GM18867 (cell line): ENCODE measurements at regions not wholly inside any gene's neighbourhood (a gene's known extent, or its start where the extent isn't known, plus 50 kb on each side); places are given as distances from the start of the nearest gene placed in this dataset.
"Not testable (repeated sequence)": the region's sequence is repeated elsewhere in the genome, so short reads cannot be mapped to it uniquely, and the experiment has no call there.

Source experiments
- ATAC-seq: cut with Tn5 transposase; IDR thresholded peaks from one replicate; pipeline ENCODE4 v1.9.1; 2021; ENCODE audit warnings: mild to moderate bottlenecking, moderate library complexity; ENCODE audit not compliant: unreplicated experiment

GRCh38 chr5:159576902-159577301, 246.6 kb upstream of the IL12B start:
- ATAC-seq: no peak

GRCh38 chr5:159581502-159582249, 251.4 kb upstream of the IL12B start:
- ATAC-seq: no peak

- ATAC-seq: no peak
These were observed 252.7 kb upstream of the IL12B start for GRCh38 chr5:159582756-159583541.

GRCh38 chr5:159586921-159587320, 256.6 kb upstream of the IL12B start:
- ATAC-seq: no peak

GRCh38 chr5:159588941-159589340, 258.7 kb upstream of the IL12B start:
- ATAC-seq: no peak

GRCh38 chr5:159593518-159594073, 263.3 kb upstream of the IL12B start:
- no peak for ATAC-seq

GRCh38 chr5:159595561-159595960, 265.3 kb upstream of the IL12B start:
- not testable (repeated sequence) for ATAC-seq

GRCh38 chr5:159601216-159601615, 270.9 kb upstream of the IL12B start:
- no peak for ATAC-seq

- no peak for ATAC-seq
These were observed 272.1 kb upstream of the IL12B start for GRCh38 chr5:159602434-159602833.

GRCh38 chr5:159605585-159605984, 275.3 kb upstream of the IL12B start:
- no peak for ATAC-seq

GRCh38 chr5:159609359-159609758, 279.1 kb upstream of the IL12B start:
- no peak for ATAC-seq

- no peak for ATAC-seq
These were observed 280.8 kb upstream of the IL12B start for GRCh38 chr5:159610966-159611579.

- no peak for ATAC-seq
These were observed 286.7 kb upstream of the IL12B start for GRCh38 chr5:159616952-159617351.

GRCh38 chr5:159619826-159620225, 289.5 kb upstream of the IL12B start:
- ATAC-seq: no peak

GRCh38 chr5:159620853-159621540, 290.7 kb upstream of the IL12B start:
- ATAC-seq: no peak

GRCh38 chr5:159628703-159629102, 287.6 kb upstream of the ADRA1B start:
- ATAC-seq: no peak

- ATAC-seq: no peak
These were observed 287.1 kb upstream of the ADRA1B start for GRCh38 chr5:159629158-159629557.

GRCh38 chr5:159630545-159630944, 285.7 kb upstream of the ADRA1B start:
- ATAC-seq: no peak

GRCh38 chr5:159631001-159631400, 285.3 kb upstream of the ADRA1B start:
- no peak for ATAC-seq

- no peak for ATAC-seq
These were observed 283.4 kb upstream of the ADRA1B start for GRCh38 chr5:159632866-159633265.

GRCh38 chr5:159638481-159638880, 277.8 kb upstream of the ADRA1B start:
- no peak for ATAC-seq
